NCI-H1417 (cell line): ENCODE measurements at regions not wholly inside any gene's neighbourhood (a gene's known extent, or its start where the extent isn't known, plus 50 kb on each side); places are given as distances from the start of the nearest gene placed in this dataset.
"Not testable (repeated sequence)": the region's sequence is repeated elsewhere in the genome, so short reads cannot be mapped to it uniquely, and the experiment has no call there.

Source experiments
- DNase-seq, 3 experiments: peaks; one replicate each; lab custom pipeline; 2025; lab: John Stamatoyannopoulos, UW

DNA sequence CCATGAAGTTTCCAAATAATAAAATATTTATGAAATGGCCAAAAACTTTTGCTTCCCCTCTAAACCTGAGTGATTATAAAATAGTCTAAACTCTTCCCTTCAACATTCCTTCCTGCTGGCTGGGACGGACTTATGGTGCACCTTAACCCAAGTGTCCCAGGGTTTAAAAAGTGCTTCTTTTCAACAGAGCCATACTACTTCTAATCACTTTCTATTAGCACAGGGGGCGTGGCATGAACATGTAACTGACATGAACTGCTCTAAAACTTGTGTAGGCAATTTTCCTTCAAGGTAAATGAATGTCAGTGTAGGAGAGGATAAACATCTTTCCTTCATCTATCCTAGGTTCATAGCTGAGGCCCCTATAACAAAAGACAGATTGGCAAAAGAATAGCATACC lies 163.6 kb upstream of the RIMS1 start:
- DNase-seq, result peak in 2 of 3 experiments; percentile 11 to 50

DNA sequence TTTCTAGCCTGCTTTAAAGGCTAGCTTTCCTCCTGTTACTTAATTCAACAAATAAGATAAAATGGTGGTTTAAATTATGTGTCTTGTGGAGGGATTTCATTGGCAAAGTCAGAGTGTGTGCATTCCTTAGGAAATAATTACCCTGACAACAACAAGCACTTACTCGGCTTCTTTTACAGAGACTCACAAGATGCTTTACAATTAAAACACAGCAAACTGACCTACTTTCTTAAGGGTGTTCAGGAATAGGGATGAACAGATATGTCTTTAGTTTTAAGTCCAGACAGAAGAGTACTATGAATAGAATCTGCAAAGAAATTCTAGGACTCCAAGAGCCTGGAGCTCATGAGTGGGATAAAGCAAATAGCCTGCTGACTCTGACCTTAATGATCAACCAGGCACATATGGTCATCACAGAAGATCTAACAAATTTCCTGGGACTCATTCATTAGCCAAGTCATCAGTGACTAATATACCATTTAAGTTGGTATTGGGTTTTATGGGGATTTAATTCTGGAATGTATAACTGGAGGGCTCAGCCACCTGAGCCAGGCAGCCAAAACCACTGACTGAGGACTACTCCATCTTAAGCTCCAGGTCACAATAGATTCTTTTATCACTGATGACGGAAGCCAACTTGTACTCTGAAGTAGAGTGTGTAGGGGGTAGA lies 161.8 kb upstream of the RIMS1 start:
- DNase-seq, result no peak

DNA sequence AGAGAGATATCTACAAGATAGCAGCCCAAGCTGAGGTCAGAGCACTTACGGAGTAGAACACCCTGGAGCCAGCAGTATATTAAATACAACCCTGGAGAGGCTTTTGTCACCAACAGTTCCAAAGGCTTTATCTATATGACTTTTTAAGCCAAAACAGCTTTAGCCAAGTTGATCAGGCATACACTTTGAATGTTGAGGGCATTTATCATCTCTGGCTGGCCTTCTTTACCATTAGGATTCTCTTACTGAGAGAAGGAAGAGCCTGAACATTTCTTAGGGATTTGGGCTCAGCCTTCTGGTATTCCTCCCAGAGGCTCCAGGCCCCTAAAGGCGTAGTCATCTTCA lies 161.3 kb upstream of the RIMS1 start:
- no peak for DNase-seq

DNA sequence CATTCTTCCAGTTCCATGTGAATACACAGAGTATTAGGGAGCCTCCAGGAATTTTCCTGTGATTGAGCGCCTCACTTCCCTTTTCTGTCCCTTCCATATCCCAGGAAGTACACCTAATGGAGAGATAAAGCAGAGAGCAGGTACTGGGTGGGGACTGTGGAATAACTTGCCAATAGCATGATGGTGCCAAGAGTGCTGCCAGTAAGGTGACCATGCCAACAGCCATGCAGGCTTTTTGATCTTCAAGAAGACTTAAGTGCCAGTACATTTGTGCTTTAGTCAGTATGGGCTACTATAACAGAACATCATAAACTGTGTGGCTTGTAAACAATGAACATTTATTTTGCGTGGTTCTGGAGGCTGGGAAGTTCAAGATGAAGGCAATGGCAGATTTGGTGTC lies 160.2 kb upstream of the RIMS1 start:
- no peak for DNase-seq

DNA sequence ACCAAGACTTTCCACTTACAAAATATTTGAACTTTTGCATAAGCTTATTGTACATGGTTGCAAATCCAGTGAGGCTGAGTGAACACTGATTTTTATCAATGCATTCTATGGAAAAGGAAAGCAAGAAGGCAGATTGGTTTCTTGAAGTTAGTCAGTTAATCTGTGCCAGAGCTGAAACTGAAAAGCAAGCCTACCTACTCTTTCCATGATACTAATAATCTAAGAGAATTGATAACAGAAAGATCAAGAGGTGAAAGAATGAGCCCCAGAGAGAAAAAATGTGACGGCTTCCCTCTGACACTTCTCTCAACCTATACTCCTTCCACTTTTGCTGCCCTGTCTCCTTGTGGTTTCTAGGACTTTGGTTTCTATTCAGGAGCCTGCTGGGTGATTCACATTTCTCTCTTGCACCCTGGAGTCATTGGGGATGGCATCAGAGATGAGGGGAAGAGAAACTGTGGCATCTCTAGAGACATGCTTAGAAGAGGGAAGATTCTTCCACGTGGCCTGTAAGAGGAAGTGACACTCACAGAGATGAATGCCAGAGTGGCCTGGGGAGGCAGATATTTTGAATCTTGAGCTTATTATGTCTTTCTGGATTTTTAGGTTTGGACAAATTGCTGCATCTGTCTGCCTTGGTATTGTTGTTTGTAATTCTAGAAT lies 158.6 kb upstream of the RIMS1 start:
- no peak for DNase-seq

DNA sequence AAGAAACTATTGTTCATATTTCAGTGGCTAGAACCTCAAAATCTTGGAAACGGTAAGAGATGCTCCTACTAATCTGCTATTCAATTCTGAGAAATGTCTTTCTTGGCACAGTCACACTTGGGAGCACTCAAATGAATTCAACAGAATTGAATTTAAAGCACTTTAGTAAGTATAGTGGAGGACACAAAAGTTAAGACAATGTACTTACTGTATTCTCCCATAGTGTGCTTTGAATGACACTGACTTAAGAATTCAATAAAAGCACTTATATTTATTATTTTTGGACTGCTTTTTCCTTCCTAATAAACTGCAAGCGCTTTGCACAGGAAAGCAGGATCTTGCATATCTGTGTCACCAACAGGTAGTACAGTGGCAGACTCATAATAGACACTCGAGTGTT lies 156.1 kb upstream of the RIMS1 start:
- DNase-seq, result no peak

DNA sequence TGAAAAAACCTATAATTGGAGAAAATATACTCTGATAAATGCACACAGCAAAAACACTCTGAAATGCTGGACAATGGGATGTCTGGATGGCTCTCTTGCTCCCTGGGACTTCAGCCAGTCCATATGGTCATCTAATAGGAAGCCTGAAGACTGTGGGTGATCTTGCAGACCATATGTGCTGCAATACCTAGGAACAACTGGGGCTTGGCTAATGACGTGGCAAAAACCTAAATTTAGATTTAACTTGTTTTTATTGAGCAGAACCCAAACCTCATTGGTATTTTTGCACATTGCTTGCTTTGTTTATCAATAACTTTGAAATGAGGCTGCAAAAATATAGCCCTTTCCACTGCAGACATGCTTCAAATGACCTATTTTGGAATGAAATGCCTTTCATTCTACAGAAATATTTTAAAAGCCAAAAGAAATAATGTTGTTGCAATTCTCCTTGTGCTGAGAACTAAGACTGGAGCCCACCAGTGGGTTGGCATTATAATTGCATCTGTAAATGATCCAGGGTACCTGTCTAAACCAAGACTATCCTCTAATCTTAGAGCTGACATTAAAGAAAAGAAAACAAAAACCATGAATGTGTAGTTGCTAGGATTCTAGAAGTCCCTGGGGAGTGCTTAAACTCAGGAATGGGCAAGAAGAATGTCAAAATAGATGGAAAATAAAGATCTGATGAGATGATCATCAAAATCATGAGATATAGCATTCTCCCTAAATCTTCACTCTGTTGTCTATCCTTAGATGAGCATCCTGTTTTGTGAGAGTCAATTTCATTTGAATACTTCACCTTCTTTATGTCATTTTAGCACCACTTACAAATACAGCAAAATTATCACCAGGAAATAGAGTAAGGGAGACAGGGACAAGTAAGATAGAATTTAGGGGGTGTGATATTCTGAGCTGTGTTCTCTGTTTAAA lies 152.1 kb upstream of the RIMS1 start:
- DNase-seq, result no peak

DNA sequence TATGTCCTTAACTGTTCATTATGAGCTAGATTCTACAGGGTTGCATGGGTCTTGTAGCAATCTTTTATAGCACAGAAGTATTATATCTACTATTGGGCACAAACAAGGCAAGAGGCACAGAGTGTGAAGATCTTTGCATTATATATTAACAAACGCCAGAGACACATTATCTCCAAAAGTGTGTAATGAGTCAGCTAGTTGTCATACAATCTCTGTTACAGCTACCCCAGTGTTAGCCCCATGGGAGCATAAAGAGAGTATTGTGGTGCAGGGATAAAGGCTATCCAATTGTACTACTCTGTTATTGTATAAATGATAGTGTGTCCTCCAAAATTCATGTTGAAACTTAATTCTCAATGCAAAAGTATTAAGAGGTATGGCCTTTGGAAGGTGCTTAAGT lies 148.4 kb upstream of the RIMS1 start:
- no peak for DNase-seq

DNA sequence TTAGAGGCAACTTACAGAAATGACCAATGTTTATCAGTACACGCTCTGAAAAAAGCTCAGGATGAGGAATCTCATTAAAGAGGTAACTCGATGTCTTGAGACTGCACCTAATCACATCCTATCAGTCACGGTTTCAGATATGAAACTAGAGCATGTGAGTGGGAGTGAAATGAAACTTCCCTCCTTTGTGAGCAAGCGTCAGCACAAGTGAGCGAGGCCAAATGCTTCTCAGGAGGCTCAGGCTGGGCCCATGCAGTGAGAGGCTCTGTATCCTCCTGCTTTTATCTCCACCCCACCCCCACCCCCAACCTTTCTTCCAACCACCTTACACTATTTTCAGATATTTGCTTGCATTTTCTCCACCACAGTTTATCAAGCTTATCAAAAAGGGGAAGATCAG lies 140.8 kb upstream of the RIMS1 start:
- DNase-seq, result no peak

DNA sequence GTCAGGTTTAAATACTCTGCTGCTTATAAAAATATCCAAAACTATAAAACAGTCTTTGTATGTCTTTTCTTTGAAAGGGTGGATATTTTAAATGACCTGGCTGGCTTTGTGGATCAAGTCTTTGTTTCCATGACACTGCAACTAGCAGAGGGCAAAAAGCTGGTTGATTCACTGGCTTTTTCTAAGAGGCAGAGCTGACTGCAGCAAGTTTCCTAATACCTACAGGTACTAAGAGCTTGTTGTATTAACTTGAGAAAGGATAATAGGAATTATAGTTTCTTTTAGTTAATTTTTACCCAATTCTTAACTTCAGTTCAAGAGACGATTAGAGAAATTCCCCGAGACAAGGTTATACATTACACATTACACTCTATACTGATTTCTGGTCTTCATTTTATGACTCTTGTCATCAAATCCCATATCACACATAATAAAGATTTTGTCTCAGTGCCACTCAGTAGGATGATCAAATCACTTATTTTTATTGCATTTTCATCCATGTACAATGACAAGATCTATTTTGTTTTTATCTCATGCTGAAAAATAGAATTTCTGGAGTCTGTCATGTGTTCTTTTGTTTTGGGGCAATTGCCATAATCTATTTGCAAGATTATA lies 120.1 kb upstream of the RIMS1 start:
- no peak for DNase-seq

DNA sequence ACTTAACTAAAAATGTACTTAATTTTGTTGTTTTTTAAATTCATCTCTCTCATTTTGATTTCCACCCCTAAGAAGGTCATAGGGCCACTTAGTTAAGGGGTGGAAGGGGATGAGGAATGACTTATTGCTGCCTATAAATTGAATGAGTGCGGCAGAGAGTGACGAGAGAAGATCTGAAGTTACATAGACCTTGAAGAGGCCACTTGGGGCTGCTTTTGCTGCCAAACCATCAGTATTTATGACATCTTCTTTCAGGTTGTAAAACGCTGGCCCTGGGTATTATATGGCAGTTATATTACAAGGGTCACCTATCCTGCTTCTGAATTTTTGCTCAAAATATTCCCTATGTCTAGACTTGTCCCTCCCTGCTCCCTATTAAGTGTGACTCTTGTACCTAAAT lies 119.6 kb upstream of the RIMS1 start:
- peak in 2 of 3 experiments; percentile 3 to 64 for DNase-seq

DNA sequence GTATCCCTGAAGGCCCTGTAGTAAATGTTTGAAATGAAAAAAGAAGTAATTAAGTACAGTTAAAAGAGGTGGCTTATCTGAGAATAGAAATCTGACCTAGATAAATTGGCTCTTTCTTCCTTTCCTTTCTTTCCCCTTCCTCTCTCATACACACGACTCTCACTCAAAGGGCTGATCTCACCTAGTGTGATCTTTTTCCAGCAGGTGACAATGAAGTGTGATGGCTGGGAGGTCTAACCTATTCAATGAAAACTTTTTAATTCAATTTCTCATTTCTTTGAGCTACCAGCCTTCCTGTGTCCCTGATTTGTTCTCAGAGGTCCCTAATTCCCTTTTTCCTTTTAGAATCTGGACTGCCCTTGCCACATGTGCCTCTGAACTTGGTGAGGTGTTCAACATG lies 118.0 kb upstream of the RIMS1 start:
- no peak for DNase-seq

DNA sequence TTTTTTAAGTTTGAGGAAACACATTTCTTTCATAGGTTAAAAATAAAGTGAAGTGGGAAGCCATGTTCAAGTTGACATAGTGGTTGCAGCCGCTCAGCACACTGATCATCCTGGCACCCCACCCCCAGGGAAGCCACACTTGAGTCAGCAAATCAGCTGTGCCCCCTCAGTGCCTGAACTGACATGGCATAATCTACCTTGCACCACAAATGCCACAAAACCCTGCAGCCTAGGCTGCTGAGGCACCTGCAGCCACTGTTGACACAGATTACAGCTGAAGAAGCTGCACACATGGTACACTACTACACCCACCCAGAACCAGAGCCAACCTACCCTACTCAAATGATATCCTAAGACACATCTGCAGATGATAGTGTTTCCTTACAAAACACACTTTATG lies 77.5 kb upstream of the RIMS1 start:
- DNase-seq, result no peak

DNA sequence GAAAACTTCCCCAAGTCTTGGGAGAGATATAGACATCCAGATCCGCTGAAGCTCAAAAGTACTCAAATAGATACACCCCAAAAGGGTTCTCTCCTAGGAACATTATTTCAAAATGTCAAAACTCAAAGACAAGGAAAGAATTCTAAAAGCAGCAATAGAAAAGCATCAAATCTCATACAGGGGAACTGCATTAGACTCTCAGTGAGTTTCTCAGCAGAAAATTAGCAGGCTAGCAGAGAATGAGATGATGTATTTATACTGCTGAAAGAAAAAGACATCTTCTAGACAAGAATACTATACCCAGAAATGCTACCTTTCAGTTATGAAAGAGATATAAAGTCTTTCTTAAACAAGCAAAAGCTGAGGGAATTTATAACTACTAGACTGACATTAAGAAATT lies 75.5 kb upstream of the RIMS1 start:
- no peak for DNase-seq

DNA sequence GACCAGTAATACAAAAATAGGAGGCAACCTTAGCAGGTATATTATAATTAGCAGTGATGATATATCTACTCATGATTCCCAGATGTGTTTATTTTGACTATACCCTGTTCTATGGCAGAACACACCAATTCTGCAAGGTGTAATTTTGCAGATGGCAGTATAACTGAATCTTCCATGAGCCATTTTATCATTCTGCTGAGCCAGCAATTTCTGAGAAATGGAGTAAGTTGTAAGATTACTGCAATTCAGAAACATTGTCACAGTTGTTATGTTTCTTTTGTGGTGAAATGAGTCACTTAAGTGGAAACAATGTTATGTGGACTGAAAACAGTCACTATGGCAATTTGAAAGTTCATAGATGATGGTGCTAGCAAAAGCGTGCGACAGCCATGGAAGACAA lies 63.7 kb upstream of the RIMS1 start:
- no peak for DNase-seq

DNA sequence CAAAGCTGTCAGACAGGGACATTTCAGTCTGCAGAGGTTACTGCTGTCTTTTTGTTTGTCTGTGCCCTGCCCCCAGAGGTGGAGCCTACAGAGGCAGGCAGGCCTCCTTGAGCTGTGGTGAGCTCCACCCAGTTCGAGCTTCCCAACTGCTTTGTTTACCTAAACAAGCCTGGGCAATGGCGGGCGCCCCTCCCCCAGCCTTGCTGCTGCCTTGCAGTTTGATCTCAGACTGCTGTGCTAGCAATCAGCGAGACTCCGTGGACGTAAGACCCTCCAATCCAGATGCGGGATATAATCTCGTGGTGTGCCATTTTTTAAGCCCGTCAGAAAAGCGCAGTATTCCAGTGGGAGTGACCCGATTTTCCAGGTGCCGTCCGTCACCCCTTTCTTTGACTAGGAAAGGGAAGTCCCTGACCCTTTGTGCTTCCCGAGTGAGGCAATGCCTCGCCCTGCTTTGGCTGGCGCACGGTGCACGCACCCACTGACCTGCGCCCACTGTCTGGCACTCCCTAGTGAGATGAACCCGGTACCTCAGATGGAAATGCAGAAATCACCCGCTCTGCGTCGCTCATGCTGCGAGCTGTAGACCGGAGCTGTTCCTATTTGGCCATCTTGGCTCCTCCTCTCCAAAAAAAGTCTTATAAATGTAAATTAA lies 54.1 kb upstream of the RIMS1 start:
- DNase-seq, result not testable (repeated sequence)
